Mesodermal cell (in vitro differentiated cells): ENCODE measurements at regions not wholly inside any gene's neighbourhood (a gene's known extent, or its start where the extent isn't known, plus 50 kb on each side); places are given as distances from the start of the nearest gene placed in this dataset.

Source experiments
- H3K27ac ChIP-seq: 2 replicates; pipeline ENCODE4 v1.7.0; 2013; ENCODE audit warnings: mild to moderate bottlenecking, low read depth, low read length, moderate library complexity; ENCODE audit not compliant: severe bottlenecking
- H3K36me3 ChIP-seq: 2 replicates; pipeline ENCODE4 v1.7.1; 2013; ENCODE audit warnings: mild to moderate bottlenecking, low read length, moderate library complexity; ENCODE audit not compliant: control insufficient read depth, insufficient read depth
- H3K4me1 ChIP-seq: one replicate; pipeline ENCODE4 v1.7.1; 2013; ENCODE audit warnings: mild to moderate bottlenecking, low read length; ENCODE audit not compliant: insufficient read depth, control insufficient read depth, poor library complexity, severe bottlenecking
- H3K4me3 ChIP-seq: 2 replicates; pipeline ENCODE4 v1.7.0; 2013; ENCODE audit warnings: low read length, control low read depth, mild to moderate bottlenecking; ENCODE audit not compliant: insufficient read depth, poor library complexity, severe bottlenecking; ENCODE audit errors: extremely low read depth
- H3K9me3 ChIP-seq: 2 replicates; pipeline ENCODE4 v1.7.1; 2013; ENCODE audit warnings: mild to moderate bottlenecking, low read length, moderate library complexity; ENCODE audit not compliant: control insufficient read depth
- WGBS, 2 experiments: methylation state at CpG; one replicate each; pipeline ENCODE4 v1.1.5; 2013; ENCODE audit warnings: missing lambda C conversion rate in 2 of 2; ENCODE audit not compliant: insufficient coverage in 2 of 2; 5-methylcytosine and 5-hydroxymethylcytosine counted together

DNA sequence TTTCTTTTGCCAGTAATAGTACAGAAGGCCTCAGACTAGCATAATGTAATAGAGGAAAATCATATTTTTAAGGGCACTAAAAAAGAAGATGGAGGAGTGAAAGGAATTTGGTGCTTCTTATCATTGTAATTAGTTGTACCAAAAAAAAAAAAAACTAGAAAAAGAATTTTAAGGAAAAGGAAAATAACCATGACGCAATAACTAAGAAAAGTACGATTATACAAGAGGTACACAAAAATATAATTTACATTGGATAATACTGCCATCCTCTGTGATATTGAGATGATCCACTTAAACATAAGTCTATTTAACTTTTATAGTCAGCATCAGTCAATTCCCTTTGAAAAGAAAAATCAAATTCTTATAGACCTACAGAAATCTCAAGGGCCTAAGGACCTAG, 146.7 kb upstream of the IRX5 start:
- no peaks in the 10 kb centered on the region for H3K36me3 ChIP-seq
- no CpG with 5 or more reads among the region's 2 CpGs for WGBS, 2 experiments
- H3K9me3 ChIP-seq: no peaks in the 10 kb centered on the region
- no peaks in the 10 kb centered on the region for H3K4me1 ChIP-seq
- H3K4me3 ChIP-seq: no peak overlapping the region
- H3K27ac ChIP-seq: no peak overlapping the region

DNA sequence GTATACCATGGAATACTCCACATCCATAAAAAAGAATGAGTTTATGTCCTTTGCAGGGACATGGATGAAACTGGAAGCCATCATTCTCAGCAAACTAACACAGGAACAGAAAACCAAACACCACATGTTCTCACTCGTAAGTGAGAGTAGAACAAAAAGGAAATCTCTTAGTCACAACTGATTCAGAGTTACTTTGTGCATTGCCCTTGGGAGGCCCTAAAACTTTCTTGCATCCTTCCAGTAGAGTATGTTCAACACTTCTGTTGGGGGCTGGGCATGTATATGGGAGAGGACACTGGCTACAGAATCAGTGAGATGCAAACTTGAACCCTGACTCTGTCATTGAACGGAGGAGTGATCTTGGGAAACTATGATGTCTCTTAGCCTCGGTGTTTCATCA, 147.4 kb upstream of the IRX5 start:
- no peak overlapping the region for H3K27ac ChIP-seq
- no peak overlapping the region for H3K4me3 ChIP-seq
- H3K9me3 ChIP-seq: no peaks in the 10 kb centered on the region
- 79 to 90% methylated on average over 2 to 3 of the region's 3 CpGs for WGBS, 2 experiments
- H3K4me1 ChIP-seq: no peaks in the 10 kb centered on the region
- H3K36me3 ChIP-seq: no peaks in the 10 kb centered on the region

DNA sequence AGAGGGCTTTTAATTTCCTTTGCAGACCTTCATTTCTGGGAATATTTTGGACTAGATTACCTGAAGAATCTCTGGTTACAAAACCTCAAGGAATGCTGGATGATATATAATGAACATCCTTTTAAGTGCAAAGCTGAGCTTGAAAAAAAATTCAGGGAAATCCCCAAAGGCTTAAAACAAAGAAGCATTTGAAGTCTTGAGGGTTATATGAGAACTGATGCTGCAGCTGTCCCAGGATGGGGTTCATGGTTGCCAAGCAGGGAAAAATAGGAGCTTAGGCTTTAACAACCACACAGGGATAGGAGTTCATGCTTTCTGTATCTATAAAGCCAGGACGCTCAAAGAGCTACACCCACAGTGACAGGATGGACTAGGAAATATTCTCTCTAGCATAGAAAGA, 150.4 kb upstream of the IRX5 start:
- Histone ChIP-seq H3K4me3 (no peak overlapping the region), H3K27ac (no peak overlapping the region), H3K9me3 (no peaks in the 10 kb centered on the region), H3K4me1 (no peaks in the 10 kb centered on the region), H3K36me3 (no peaks in the 10 kb centered on the region)
- 75% methylated on average over 1 of the region's 1 CpG; no CpG with 5 or more reads in 1 of the 2 experiments for WGBS, 2 experiments

DNA sequence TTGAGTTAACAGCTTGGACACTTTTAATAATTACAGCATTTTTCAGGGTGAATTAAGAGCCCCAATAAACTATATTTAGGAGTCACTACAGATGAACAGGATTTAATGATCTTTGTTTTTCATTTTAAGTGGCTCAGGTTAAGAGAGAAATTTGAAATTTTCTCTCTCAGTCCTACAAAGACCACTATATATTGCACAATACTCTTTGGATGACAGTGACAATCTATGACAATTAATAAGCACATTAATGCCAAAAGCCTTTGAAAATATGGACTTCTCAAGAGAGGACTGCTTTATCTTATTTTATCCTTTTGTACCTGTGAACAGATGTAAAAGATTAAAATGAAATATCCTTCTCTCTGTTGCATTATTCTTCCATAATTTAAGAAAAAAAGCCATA, 151.1 kb upstream of the IRX5 start:
- no peak overlapping the region for H3K27ac ChIP-seq
- H3K4me1 ChIP-seq: no peaks in the 10 kb centered on the region
- no peaks in the 10 kb centered on the region for H3K9me3 ChIP-seq
- no peak overlapping the region for H3K4me3 ChIP-seq
- H3K36me3 ChIP-seq: no peaks in the 10 kb centered on the region

- Histone ChIP-seq H3K9me3 (no peaks in the 10 kb centered on the region), H3K4me3 (no peak overlapping the region), H3K36me3 (no peaks in the 10 kb centered on the region), H3K4me1 (no peaks in the 10 kb centered on the region), H3K27ac (no peak overlapping the region)
- 94 to 96% methylated on average over 2 to 3 of the region's 3 CpGs for WGBS, 2 experiments
Measured at GRCh38 chr16:54774768-54775167, 155.9 kb upstream of the IRX5 start.

- 80 to 90% methylated on average over 2 to 3 of the region's 4 CpGs for WGBS, 2 experiments
- no peaks in the 10 kb centered on the region for H3K4me1 ChIP-seq
- H3K4me3 ChIP-seq: no peak overlapping the region
- no peak overlapping the region for H3K27ac ChIP-seq
- no peaks in the 10 kb centered on the region for H3K36me3 ChIP-seq
- no peaks in the 10 kb centered on the region for H3K9me3 ChIP-seq
Measured at GRCh38 chr16:54772400-54772799, 158.3 kb upstream of the IRX5 start.

GRCh38 chr16:54766355-54766754, 164.3 kb upstream of the IRX5 start:
- H3K36me3 ChIP-seq: no peaks in the 10 kb centered on the region
- H3K4me1 ChIP-seq: no peaks in the 10 kb centered on the region
- no peak overlapping the region for H3K27ac ChIP-seq
- H3K9me3 ChIP-seq: no peaks in the 10 kb centered on the region
- WGBS, 2 experiments: 67% methylated on average over 1 of the region's 3 CpGs; no CpG with 5 or more reads in 1 of the 2 experiments
- H3K4me3 ChIP-seq: no peak overlapping the region

GRCh38 chr16:54750249-54750648, 180.4 kb upstream of the IRX5 start:
- 100% methylated on average over 2 to 4 of the region's 7 CpGs for WGBS, 2 experiments
- no peaks in the 10 kb centered on the region for H3K9me3 ChIP-seq
- H3K27ac ChIP-seq: no peak overlapping the region
- no peaks in the 10 kb centered on the region for H3K36me3 ChIP-seq
- H3K4me3 ChIP-seq: no peak overlapping the region
- no peaks in the 10 kb centered on the region for H3K4me1 ChIP-seq

- Histone ChIP-seq H3K9me3 (no peaks in the 10 kb centered on the region), H3K4me1 (no peaks in the 10 kb centered on the region), H3K36me3 (no peaks in the 10 kb centered on the region), H3K27ac (no peak overlapping the region), H3K4me3 (no peak overlapping the region)
- 86 to 97% methylated on average over 3 to 4 of the region's 6 CpGs for WGBS, 2 experiments
Measured at GRCh38 chr16:54748611-54749190, 182.0 kb upstream of the IRX5 start.

GRCh38 chr16:54746596-54746995, 184.1 kb upstream of the IRX5 start:
- Histone ChIP-seq H3K4me1 (no peaks in the 10 kb centered on the region), H3K36me3 (no peaks in the 10 kb centered on the region), H3K27ac (no peak overlapping the region), H3K4me3 (no peak overlapping the region), H3K9me3 (no peaks in the 10 kb centered on the region)
- WGBS, 2 experiments: 80 to 90% methylated on average over 1 to 2 of the region's 4 CpGs

GRCh38 chr16:54744998-54745397, 185.7 kb upstream of the IRX5 start:
- H3K4me3 ChIP-seq: no peak overlapping the region
- WGBS, 2 experiments: 94 to 98% methylated on average over 5 of the region's 6 CpGs
- no peaks in the 10 kb centered on the region for H3K4me1 ChIP-seq

More at GRCh38 chr16:54744998-54745397, 185.7 kb upstream of the IRX5 start:
- Histone ChIP-seq H3K27ac (no peak overlapping the region), H3K36me3 (no peaks in the 10 kb centered on the region), H3K9me3 (no peaks in the 10 kb centered on the region)
